ENCODE measurements at regions not wholly inside any gene's neighbourhood (a gene's known extent, or its start where the extent isn't known, plus 50 kb on each side); places are given as distances from the start of the nearest gene placed in this dataset.

GRCh38 chr6:167735084-167735950 is 91.4 kb upstream of the AFDN start:
- H3K4me3 ChIP-seq (ENCODE audit: low read depth, low read length, poor library complexity, severe bottlenecking): no peak overlapping the region
- H3K9ac ChIP-seq (ENCODE audit: low read length): no peak overlapping the region
- no peak overlapping the region for H3K27ac ChIP-seq (ENCODE audit: low read depth, low read length, poor library complexity, severe bottlenecking)
- H3K9me2 ChIP-seq (ENCODE audit: low read depth, low read length): no peaks in the 10 kb centered on the region
- H3K4me1 ChIP-seq (ENCODE audit: insufficient read depth, low read length, severe bottlenecking): no peaks in the 10 kb centered on the region
- no peaks in the 10 kb centered on the region for H3K79me2 ChIP-seq (ENCODE audit: insufficient read depth, low read length)
- no peaks in the 10 kb centered on the region for H3K36me3 ChIP-seq (ENCODE audit: insufficient read depth, low read length)
- no peaks in the 10 kb centered on the region for H3F3A ChIP-seq (ENCODE audit: insufficient read depth, low read length)
- TF ChIP-seq EZH2 (IDR thresholded peaks at IDR 0.05; ENCODE audit: borderline replicate concordance, low read length) (no peak), CTCF (IDR thresholded peaks at IDR 0.05; ENCODE audit: low read length) (no peak)
- H3K9me3 ChIP-seq (ENCODE audit: low read length): no peaks in the 10 kb centered on the region
- no peaks in the 10 kb centered on the region for H3K27me3 ChIP-seq (ENCODE audit: insufficient read depth, low read length)
- H2AFZ ChIP-seq (ENCODE audit: low read length): no peak overlapping the region
- H4K20me1 ChIP-seq (ENCODE audit: insufficient read depth, low read length): no peaks in the 10 kb centered on the region
- no peak overlapping the region for H3K4me2 ChIP-seq (ENCODE audit: low read length)

GRCh38 chr6:167735951-167736288 is 90.8 kb upstream of the AFDN start:
- Histone ChIP-seq H3K4me3 (ENCODE audit: low read depth, low read length, poor library complexity, severe bottlenecking) (no peak overlapping the region), H3K4me1 (ENCODE audit: insufficient read depth, low read length, severe bottlenecking) (no peaks in the 10 kb centered on the region), H2AFZ (ENCODE audit: low read length) (no peak overlapping the region), H3K9me2 (ENCODE audit: low read depth, low read length) (no peaks in the 10 kb centered on the region), H3K79me2 (ENCODE audit: insufficient read depth, low read length) (no peaks in the 10 kb centered on the region), H3K36me3 (ENCODE audit: insufficient read depth, low read length) (no peaks in the 10 kb centered on the region), H3K9me3 (ENCODE audit: low read length) (no peaks in the 10 kb centered on the region), H3F3A (ENCODE audit: insufficient read depth, low read length) (no peaks in the 10 kb centered on the region), H3K4me2 (ENCODE audit: low read length) (no peak overlapping the region), H3K27me3 (ENCODE audit: insufficient read depth, low read length) (no peaks in the 10 kb centered on the region), H4K20me1 (ENCODE audit: insufficient read depth, low read length) (no peaks in the 10 kb centered on the region), H3K27ac (ENCODE audit: low read depth, low read length, poor library complexity, severe bottlenecking) (no peak overlapping the region), H3K9ac (ENCODE audit: low read length) (no peak overlapping the region)
- no peak for TF ChIP-seq CTCF (IDR thresholded peaks at IDR 0.05; ENCODE audit: low read length)
- no peak for TF ChIP-seq EZH2 (IDR thresholded peaks at IDR 0.05; ENCODE audit: borderline replicate concordance, low read length)

- Histone ChIP-seq H3K9ac (ENCODE audit: low read length) (no peak overlapping the region), H3K4me3 (ENCODE audit: low read depth, low read length, poor library complexity, severe bottlenecking) (no peak overlapping the region), H3K27ac (ENCODE audit: low read depth, low read length, poor library complexity, severe bottlenecking) (no peak overlapping the region), H3K27me3 (ENCODE audit: insufficient read depth, low read length) (no peaks in the 10 kb centered on the region), H4K20me1 (ENCODE audit: insufficient read depth, low read length) (no peaks in the 10 kb centered on the region), H3K9me2 (ENCODE audit: low read depth, low read length) (no peaks in the 10 kb centered on the region), H2AFZ (ENCODE audit: low read length) (no peak overlapping the region), H3K4me1 (ENCODE audit: insufficient read depth, low read length, severe bottlenecking) (no peaks in the 10 kb centered on the region), H3K4me2 (ENCODE audit: low read length) (no peak overlapping the region), H3K36me3 (ENCODE audit: insufficient read depth, low read length) (no peaks in the 10 kb centered on the region), H3K79me2 (ENCODE audit: insufficient read depth, low read length) (no peaks in the 10 kb centered on the region), H3K9me3 (ENCODE audit: low read length) (no peaks in the 10 kb centered on the region), H3F3A (ENCODE audit: insufficient read depth, low read length) (no peaks in the 10 kb centered on the region)
- TF ChIP-seq EZH2 (IDR thresholded peaks at IDR 0.05; ENCODE audit: borderline replicate concordance, low read length) (no peak), CTCF (IDR thresholded peaks at IDR 0.05; ENCODE audit: low read length) (no peak)
These were observed 90.1 kb upstream of the AFDN start for GRCh38 chr6:167736486-167737204.

Measured in OCI-LY1 (cell line).